ENCODE measurements at regions not wholly inside any gene's neighbourhood (a gene's known extent, or its start where the extent isn't known, plus 50 kb on each side); places are given as distances from the start of the nearest gene placed in this dataset.

DNA sequence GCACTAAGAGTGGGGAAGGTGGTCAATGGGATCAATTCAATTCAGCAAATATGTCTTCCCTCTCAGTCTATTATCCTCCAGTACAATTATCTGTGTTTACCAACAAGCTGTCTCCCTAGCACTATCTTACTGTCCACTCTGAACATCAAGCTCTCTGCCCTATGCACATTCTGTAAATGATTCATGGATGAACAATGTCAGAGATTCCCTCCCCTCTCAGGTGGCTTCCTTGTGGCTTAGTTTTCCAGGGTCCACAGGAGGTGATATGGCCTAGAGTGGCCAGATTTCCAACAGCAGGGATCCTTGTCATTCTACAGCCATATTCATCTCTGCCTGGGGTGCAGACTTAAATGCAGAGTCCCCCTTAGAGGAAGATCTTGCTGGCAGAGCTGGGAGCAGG lies 225.1 kb downstream of the UACA start:
- no peak overlapping the region for H3K4me3 ChIP-seq
- no peaks in the 10 kb centered on the region for H3K27me3 ChIP-seq
- no peaks in the 10 kb centered on the region for H3K36me3 ChIP-seq
- TF ChIP-seq, protein P1, sequence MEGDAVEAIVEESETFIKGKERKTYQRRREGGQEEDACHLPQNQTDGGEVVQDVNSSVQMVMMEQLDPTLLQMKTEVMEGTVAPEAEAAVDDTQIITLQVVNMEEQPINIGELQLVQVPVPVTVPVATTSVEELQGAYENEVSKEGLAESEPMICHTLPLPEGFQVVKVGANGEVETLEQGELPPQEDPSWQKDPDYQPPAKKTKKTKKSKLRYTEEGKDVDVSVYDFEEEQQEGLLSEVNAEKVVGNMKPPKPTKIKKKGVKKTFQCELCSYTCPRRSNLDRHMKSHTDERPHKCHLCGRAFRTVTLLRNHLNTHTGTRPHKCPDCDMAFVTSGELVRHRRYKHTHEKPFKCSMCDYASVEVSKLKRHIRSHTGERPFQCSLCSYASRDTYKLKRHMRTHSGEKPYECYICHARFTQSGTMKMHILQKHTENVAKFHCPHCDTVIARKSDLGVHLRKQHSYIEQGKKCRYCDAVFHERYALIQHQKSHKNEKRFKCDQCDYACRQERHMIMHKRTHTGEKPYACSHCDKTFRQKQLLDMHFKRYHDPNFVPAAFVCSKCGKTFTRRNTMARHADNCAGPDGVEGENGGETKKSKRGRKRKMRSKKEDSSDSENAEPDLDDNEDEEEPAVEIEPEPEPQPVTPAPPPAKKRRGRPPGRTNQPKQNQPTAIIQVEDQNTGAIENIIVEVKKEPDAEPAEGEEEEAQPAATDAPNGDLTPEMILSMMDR (IDR thresholded peaks at IDR 0.05), result no peak
- ATAC-seq (no peak), DNase-seq (no peak)
- H3K27ac ChIP-seq, result no peak overlapping the region
- intact Hi-C loops (cut with DNase I), result no loop called here
- no peaks in the 10 kb centered on the region for H3K9me3 ChIP-seq
- peaks cover 0 to 17% of the 10 kb centered on the region in 2 donors for H3K4me1 ChIP-seq

DNA sequence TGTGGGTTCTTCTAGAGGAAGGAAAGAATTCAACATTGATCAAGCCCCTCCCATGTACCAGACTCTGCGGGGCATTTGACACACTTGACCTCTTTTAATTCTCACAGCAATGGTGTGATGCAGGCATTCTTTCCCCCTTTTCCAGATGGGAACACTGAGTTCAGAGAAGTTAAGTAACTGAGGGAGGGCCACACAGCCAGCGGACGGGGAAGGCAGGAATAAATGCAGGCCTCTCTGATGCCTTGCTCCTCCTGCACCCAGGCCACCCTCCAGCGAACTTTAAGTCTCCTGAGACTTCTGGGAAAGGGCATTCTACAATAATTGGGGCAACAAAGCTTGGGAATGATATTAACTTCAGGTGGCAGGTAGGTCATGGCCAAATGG lies 227.4 kb downstream of the UACA start:
- H3K4me3 ChIP-seq, result no peak overlapping the region
- H3K27ac ChIP-seq, result no peak overlapping the region
- H3K4me1 ChIP-seq, result peaks cover 0 to 17% of the 10 kb centered on the region in 2 donors
- ATAC-seq (no peak), DNase-seq (no peak)
- no peaks in the 10 kb centered on the region for H3K36me3 ChIP-seq
- TF ChIP-seq, protein P1 (IDR thresholded peaks at IDR 0.05), result no peak
- intact Hi-C loops (cut with DNase I), result no loop called here
- H3K9me3 ChIP-seq, result no peaks in the 10 kb centered on the region
- H3K27me3 ChIP-seq, result no peaks in the 10 kb centered on the region

DNA sequence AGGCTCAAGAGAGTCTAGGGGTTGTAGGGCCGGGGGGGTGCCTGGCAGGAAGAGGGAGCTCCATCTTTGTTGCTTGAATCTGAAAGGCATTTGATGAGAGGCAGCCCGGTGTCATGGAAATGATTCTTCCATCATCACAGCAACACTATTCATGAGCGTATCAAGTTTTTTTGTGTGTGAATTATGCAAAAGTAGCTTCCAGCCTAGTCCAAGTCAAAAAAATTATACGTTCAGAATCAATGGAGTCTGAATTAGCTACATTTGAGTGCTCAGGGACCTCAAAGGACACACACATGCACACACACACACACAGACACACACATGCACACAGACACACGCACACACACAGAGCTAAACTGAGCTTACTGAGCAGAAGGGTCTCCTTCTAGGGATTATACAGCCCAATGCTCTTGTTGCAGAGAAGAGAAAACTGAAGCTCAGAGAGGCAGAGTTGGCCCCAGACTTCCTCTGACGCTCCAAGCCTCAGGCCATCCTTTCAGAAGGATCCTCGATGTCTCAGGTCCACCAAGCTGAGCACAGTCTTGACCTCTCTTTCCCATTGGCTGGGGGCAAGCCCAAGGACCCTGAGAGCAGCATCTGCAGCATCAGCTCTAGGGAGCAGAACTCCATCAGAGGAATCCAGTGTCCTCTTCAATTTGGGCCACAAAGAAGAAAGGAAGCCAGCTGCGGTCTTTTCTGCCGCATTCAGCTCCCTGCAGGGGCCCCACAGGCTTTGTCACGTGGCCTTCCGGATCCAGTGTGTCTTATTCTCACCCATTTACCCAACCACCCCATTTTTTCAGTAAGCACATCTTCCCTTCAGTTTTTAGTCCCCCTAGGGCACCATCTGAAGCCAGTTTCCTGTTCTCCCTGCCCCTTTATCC lies 228.0 kb downstream of the UACA start:
- Histone ChIP-seq H3K4me3 (no peak overlapping the region), H3K27ac (no peak overlapping the region), H3K36me3 (no peaks in the 10 kb centered on the region), H3K27me3 (no peaks in the 10 kb centered on the region), H3K4me1 (peaks cover 0 to 17% of the 10 kb centered on the region in 2 donors), H3K9me3 (no peaks in the 10 kb centered on the region)
- TF ChIP-seq, protein P1 (IDR thresholded peaks at IDR 0.05), result no peak
- intact Hi-C loops (cut with DNase I), result no loop called here
- ATAC-seq (no peak), DNase-seq (no peak)

DNA sequence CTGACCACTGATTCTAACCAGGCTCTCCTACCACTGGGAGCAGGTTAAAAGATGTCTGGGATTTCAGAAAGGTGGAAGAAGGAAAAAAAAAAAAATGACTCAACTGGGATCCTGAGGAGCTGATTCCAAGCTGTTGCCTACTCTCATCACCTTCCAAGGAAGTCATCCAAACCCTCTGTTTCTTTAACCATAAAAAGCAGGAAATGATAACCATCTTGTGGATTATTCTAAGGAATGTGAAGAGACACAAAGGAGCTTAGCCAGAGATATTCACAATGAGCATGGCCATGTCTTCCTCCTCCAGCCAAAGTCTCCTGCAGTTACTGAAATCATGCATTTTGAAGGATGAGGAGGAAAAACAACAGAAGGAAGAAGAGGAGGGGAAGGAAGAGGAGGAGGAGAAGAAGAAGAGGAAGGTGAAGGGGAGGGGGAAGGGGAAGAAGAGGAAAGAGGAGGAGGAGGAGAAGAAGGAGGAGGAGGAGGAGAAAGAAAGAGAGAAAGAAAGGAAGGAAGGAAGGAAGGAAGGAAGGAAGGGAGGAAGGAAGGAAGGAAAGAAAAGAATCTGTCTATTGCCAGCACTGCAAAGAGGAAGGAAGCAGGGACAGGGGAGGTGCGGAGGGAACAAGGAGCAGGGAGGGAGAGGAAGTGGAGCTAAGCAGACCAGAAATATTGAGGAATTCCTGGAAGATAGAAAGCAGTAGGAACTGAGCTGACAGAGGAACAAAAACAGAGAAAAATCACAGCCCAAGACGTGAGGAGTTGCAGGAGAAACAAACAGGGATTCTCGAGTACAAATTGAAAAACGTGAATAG lies 229.2 kb downstream of the UACA start:
- Histone ChIP-seq H3K27me3 (no peaks in the 10 kb centered on the region), H3K4me3 (no peak overlapping the region), H3K36me3 (no peaks in the 10 kb centered on the region), H3K4me1 (peaks cover 0 to 17% of the 10 kb centered on the region in 2 donors), H3K27ac (no peak overlapping the region), H3K9me3 (no peaks in the 10 kb centered on the region)
- ATAC-seq, result no peak
- intact Hi-C loops (cut with DNase I), result no loop called here
- DNase-seq, result no peak
- TF ChIP-seq, protein P1 (IDR thresholded peaks at IDR 0.05), result no peak

DNA sequence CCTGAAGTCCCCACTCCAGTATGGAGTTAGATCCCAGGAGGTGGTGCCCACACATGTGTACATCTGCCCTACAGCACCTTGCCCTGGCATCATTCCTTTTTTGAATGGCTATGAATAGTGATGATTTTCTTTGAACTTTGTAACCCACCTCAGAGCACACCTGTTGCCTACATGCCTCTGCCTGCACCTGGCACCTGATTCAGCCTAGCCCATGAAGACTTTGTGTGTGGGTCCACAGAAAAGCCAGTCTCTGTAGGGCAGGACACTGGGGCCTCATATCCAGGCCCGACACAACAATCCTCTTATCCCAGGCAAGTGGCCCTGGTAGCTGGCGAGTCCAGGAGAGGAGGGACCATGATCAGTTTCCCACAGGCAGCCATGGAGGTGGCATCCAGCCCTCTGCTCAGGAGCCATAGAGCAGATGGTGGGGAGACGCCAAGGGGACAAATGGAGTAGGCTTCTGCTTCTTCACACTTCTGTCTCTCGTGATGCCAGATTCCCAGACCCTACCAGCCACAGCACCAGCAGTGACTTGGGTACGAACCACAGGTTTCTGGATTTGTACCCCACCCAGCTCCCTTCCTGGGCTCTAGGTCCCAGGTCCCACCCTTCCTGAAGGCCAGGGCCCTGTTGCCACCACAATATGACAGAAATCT lies 230.7 kb downstream of the UACA start:
- ATAC-seq, result no peak
- H3K4me3 ChIP-seq, result no peak overlapping the region
- intact Hi-C loops (cut with DNase I), result no loop called here
- no peak for DNase-seq
- H3K9me3 ChIP-seq, result no peaks in the 10 kb centered on the region
- no peaks in the 10 kb centered on the region for H3K36me3 ChIP-seq
- peaks cover 6 to 30% of the 10 kb centered on the region in 2 donors for H3K4me1 ChIP-seq
- H3K27me3 ChIP-seq, result no peaks in the 10 kb centered on the region
- no peak overlapping the region for H3K27ac ChIP-seq
- TF ChIP-seq, protein P1 (IDR thresholded peaks at IDR 0.05), result no peak
